Ramos (cell line): ENCODE measurements at regions not wholly inside any gene's neighbourhood (a gene's known extent, or its start where the extent isn't known, plus 50 kb on each side); places are given as distances from the start of the nearest gene placed in this dataset.

Experiments used
- in situ Hi-C: fragments of 300-500 bp; cut with MboI; formaldehyde crosslinking; loops from one replicate; pipeline ENCODE4 v1.14.3; 2022; ENCODE audit warnings: low sequenced_read_pairs; ENCODE audit not compliant: unreplicated experiment

DNA sequence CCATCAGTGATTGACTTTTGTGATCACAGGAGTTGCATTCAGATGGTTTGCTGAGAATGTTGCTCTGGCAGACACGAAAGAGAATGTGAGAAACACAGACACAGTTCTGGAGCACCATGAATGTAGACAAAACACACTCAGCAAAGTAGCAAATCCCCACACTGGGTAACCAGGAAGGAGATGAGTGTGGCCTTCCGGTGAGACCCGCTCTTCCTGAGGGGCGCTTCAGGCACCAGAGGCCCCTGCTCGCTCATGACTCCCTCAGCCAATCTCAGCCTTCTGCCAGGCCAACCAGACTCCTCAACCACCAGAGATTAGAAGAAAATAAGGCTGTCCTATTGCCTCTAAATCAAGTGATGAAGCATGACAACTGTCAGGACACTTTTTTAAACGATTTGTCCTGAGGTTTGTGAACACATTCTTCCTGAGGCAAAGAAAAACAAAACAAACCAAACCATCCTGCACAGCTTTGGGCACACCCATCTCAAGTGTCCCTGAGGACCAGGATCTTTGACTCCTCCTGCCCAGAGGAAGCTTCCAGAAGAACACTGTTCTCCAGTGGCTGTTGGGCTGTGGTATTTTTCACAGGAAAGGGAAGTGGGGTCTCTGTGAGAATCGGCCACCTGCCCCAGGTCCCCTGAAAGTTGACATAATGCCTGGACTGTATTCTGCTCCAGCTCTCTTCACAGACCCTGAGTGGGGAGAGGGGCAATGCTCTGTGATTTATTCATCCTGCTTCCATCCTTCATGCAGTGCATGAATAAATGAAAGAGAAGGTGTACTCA lies 152.8 kb downstream of the BCL11A start:
- in situ Hi-C loops = no loop called here

DNA sequence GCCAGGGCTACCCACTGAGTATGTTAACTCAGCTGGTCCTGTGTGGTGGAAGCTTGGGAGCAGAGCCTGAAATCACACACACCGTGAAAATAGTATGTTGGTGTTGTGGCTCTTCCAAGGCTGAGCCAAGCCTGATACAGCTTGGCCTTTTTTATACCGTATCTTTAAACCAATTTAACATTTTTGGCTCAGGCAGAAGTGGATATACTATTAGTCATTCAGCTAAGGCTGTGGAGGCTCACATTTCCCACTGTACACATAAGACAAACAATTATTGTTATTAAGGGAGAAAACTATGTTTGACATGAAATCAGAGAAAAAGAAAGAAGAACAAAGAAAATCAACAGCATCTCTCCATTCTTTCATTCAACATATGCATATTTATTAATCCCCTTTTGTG lies 159.0 kb downstream of the BCL11A start:
- in situ Hi-C loops = no loop called here

DNA sequence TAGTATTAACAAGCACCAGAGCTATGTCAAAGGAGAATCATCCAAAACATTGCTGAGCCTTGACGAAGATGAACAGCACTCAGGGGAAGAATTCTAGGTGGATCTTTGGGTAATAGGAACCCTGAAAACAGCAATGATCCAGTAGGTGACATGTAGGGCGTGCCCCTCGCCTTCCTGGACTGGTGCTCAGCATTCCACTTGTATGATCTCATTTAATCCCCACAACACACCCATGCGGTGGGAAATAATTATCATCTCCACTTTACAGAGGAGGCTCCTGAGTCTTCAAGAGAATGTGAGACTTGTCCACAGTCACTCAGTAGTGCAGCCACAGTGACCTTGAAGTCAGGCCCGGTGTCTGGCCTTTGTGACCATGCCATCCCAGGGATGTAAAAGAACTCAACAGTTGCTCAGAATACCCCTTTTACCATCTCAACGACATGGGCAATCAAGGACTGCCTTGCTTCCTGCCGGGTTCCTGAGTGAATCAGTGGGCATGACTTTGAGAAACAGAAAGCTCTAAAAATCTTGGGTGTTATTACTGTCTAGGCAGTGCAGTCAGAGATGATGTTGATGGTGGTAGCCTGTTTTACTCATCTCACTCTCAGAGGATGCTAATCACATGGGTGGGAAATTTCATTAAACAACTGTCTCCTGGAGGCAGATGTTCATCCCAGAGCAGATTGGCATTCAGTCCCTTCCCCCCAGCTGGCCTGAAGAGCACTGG lies 161.6 kb downstream of the BCL11A start:
- in situ Hi-C loops = no loop called here

DNA sequence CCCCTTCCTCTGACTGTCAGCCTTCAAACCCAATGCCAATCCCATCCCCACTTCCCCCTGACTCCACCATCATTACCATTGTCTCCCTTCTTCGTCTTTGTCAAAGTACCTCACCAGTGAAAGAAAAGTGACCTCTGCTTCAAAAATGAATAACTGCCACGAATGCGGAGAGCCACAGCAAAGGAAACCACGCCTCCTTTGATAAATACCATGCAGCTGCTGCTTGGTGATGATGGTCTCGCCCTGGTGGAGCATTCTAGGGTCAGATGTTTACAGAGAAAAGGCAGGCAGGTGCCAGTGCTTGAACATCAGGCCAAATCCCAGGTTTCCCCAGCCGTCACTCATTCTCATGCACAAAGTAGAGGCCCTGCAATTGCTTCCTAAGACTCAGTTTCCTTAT lies 162.2 kb downstream of the BCL11A start:
- in situ Hi-C loops = no loop called here

DNA sequence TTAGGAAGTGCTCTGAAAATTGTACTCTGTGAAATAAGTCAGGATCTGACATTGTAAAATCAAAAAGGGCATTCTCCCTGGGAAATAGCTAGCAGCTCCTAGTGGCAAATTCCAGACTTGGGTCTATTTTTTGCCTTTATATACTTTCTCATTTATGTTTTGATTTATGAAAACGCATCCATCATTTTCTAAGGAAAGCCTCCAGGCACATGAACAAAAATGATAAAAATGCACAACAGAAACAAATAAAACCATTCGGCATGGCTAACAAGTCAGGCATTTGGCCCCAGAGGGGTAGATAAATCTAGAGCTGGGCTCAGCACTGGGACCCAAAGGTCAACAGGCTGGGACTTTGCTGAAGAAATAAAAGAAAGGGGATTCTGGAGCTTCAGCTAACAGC lies 167.0 kb downstream of the BCL11A start:
- in situ Hi-C loops = no loop called here

DNA sequence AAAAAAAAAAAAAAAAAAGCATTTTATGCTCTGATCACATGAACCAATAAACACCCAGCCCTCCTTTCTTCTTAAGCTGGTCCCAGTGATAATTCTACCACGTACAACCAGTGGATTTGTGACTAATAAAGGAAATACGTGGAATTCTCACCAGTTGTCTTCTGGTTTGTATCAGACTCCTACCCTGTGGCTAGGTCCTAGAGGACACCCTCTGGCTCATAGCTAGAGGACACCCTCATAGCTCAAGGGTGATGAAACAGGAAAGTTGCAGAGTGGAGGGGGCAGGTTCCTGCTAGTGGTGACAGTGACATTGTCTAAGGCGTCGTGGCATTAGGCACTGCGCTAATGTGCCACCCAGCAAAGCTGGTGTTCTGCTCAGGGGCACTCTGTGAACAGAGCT lies 167.8 kb downstream of the BCL11A start:
- in situ Hi-C loops = no loop called here

DNA sequence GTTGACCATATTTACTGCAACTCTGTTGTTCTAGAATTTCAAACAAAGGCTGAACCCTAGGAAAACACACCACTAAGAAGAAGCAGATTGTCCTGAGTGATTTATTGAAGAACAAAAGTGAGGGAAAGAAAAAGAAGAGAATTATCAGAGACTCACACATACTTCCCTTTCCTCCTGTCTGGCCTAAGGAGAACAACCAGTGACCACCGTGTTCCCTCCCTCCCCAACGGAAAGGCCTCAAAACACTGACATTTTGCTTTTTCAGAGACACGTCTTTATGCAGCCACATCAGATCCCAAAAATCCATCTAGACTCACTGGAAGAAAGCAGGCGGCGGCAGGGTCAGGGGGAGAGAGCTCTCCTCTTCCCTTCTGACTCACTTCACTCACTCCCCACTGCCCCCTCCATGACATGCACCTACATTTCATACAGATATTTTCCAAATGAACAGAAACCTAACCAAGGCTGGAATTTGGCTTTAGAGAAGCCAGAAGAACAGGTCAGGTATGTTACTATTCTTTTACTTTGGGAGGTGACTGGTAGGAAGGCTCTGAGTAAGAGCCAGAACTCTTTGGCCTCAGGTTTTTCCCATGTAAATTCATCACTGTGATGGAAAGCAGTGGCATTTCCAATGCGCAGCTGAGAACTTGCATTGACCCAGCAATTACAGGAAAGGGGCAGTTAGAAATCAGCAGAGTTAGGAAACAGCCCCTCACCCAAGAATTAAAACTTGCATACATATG lies 169.9 kb downstream of the BCL11A start:
- in situ Hi-C loops = no loop called here

DNA sequence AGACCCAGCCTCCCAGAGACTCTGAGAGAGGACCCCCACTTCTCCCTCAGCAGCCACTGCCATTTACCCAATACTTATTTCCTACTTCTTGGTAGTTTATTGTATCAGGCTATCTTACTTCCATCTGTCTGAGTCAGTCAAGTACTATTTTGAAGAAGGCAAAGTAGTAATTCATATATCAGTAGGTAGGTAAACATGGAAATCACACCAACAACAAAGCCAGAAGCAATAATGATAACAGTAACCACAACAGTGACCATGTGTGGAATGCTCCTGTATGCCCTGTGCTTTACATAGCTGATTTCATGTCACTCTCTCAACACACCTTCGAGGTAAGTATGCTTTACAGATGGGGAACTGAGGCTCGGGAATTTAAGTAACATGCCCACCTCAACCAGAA lies 173.0 kb downstream of the BCL11A start:
- in situ Hi-C loops = no loop called here

DNA sequence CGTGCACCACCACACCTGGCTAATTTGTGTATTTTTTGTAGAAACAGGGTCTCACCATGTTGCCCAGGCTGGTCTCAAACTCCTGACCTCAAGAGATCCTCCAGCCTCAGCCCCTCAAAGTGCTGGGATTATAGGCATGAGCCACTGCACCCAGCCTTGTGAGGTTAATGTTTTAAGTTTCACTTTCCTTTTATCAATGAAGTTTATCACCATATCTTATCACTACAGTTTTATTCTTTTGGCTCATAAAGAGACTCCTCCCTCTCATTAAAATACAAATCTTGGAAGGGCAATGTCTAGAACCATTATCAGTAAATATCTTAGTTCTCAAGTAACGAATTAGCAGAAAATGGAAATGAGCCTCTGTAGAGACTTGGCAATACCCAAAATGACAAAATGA lies 173.8 kb downstream of the BCL11A start:
- in situ Hi-C loops = no loop called here

DNA sequence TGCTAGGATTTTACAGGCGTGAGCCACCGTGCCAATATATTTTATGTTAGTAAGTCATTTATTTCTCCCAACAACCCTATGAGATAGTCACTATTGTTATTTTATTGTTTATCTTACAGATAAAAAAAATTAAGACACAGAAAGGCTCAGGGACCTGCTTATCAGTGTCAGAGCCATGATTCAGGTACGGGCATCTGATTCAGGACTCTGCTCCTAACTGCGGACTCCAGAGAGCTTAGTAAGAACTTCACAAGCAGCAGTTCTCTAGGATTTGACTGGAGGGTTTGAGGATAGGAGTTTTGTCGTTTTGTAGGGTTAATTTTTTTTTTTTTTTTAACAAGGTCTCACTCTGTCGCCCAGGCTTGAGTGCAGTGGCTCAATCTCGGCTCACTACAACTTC lies 174.2 kb downstream of the BCL11A start:
- in situ Hi-C loops = no loop called here

DNA sequence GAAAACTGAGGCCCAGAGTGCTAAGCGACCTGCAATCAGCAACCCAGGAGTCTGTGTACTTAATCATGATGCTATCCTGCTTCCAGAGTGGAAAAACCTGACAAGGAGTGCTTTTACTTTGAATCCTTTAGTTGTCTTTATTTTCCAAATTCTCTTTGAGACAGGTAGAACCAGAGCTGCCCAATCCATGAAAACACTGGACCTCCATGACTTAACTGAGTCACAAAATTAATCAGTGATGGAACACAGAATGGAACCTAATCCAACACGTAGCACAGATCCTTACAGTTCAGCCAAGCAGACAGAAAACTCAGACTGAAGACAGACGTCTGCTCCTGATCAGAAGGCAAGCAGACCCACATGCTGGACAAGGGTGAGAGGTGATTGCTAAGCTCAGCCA lies 175.6 kb downstream of the BCL11A start:
- in situ Hi-C loops = no loop called here

DNA sequence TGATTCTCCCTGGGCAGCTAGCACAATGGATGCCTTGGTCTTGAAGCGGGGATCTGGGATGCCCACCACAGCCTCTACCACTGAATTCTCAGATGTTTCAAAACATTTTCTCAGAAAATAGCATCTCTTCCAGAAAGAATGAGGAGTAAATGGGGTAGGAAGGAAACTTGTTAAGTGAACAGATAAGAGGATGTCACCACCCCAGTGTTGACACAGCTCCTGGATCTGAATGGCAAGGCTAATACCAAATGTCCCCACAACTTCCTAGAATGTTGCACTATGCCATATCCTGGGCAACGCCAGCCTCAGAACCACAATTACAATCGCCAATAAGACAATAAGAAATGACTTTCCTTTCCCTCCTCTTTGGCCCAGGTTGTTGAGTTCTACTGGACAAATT lies 177.2 kb downstream of the BCL11A start:
- in situ Hi-C loops = no loop called here

DNA sequence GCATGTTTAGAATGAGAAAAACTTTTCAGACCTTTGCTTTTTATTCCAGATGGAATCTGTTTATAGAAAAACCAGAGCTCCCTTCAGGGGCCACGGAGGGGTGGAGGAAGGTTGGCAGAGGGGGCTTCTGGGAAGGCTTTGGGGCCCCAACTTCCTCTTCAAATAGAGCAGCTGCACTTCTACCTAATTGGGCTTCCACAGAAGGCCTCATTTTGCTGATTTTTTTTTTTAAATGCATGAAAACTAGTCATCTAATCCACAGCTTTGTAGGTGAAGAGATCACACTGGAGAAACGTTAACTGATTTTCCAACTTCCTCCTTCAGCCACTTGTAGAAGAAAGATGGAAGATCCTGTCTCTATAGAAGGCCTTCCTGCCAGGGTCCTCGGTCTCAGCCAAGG lies 181.8 kb downstream of the BCL11A start:
- in situ Hi-C loops = loop anchor here (25.0 kb wide), 1 partner anchor 466 kb away; no protein-coding TSS in a partner anchor

DNA sequence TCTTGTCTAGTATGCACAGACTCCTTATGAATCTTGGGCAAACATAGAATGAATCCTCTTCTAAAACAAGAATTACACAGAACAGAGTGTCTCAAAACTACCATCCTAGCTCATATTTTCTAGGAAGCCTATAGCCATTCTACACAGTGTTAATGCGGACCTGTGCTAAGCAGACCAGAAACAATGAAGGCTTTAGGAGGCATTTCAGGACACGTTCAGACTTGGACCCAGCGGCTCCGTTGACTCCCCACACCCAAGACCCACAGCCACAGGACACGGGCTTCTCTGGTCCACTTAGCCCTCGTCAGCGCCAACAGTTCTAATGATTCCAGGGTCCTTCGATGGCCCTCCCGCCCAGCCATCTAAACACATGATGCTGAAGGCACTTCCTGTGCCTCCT lies 182.2 kb downstream of the BCL11A start:
- in situ Hi-C loops = loop anchor here (25.0 kb wide), 1 partner anchor 466 kb away; no protein-coding TSS in a partner anchor

DNA sequence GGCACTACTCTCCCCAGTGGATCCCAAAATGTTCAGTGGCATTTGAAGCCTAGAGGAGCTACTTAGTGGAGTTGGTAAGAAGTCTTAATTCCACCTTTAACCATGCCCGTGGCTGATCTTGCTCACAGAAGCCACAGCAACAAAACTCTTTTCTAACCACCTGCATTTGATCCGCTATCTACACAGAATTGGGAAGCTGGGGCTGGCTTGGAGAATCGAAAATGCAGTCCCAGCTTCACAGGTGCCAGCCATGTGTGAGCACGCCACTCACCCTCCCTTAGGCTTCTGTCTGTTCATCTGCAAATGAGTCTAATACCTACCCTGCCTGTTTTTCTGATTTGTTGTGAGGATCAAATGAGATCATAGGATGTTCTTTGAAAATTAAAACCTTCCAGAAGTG lies 182.6 kb downstream of the BCL11A start:
- in situ Hi-C loops = loop anchor here (25.0 kb wide), 1 partner anchor 466 kb away; no protein-coding TSS in a partner anchor

DNA sequence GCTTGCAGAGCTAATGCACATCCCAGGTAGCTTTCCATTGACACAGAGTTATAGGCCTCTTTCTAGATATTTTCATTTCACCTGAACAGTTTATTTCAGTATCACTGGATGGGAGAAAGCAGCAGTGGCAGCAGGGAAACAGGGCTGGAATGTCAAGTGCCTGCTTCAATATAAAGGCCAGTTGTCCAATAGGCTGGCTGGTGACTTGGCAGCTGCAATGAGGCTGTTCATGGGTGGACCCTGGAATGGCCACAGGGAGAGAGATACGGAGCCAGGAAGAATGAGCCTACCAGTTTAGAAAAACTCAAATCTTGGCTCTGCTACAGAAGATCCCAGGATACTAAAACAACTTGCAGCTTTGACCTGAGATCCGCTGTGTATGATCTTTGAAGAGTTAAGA lies 185.0 kb downstream of the BCL11A start:
- in situ Hi-C loops = loop anchor here (25.0 kb wide), 1 partner anchor 469 kb away; no protein-coding TSS in a partner anchor

DNA sequence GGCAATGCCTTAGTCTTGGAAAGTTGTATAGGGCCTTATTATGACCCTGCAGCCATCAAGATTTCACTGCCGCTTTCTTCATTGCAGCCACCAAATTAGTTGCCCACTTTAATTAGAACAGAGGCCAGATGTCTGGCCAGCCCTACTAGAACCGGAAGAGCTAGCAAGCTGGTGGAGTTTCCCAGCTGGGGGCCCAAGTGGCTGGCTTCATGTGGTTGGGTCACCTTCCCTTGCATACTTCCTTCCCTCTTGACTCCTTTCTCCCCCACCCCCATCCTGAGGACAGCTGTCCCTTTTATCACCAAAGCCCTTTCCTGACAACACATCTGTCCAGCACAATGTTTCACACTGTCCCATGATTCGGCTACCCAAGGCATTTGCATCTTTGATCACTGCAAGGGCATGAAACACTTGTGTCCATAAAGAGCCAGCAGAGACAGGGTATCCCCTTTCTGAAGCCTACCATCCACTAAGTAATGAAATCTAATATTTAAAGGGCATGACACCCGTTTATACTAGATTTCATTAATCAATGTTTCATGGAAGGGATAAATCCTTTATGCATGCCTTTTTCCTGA lies 187.2 kb downstream of the BCL11A start:
- in situ Hi-C loops = loop anchor here (25.0 kb wide), 1 partner anchor 471 kb away; no protein-coding TSS in a partner anchor

DNA sequence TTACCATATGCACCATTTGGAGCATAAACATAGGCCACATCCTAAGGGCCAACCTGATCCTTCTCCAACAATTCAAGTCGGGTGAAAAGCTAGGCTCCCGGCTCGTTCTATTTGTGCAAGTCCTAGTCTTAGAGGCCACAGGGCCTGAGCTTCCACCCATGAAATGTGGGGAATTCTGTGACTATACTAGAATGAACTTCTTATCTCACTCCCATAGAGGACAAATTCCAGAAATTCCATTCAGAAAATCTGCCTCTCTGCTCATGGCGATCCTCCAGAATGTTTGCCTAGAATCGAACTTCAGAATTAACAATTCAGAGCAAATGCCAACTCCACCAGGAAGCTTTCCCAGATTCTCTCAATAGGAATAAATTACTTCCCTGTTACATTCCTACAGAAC lies 187.9 kb downstream of the BCL11A start:
- in situ Hi-C loops = loop anchor here (25.0 kb wide), 1 partner anchor 472 kb away; no protein-coding TSS in a partner anchor

DNA sequence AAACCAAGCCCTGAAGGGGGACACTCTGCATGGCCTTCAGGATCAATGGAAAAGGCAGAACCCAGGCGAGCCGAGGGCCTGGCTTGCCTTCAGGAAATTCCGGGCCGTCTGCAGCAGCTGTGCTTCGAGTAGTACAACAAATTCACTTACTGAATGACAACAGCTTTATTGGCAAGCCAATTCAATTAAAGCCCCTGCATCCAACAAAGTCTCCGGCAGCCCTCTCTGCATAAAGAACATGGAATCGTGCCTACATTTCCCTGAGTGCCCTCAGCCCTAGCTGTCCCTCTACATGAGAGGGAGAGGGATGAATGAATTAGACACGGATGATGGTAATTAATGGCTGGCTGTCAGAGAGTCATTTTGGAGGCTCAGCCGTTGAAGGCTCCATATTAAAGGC lies 189.0 kb downstream of the BCL11A start:
- in situ Hi-C loops = loop anchor here (25.0 kb wide), 1 partner anchor 473 kb away; no protein-coding TSS in a partner anchor

DNA sequence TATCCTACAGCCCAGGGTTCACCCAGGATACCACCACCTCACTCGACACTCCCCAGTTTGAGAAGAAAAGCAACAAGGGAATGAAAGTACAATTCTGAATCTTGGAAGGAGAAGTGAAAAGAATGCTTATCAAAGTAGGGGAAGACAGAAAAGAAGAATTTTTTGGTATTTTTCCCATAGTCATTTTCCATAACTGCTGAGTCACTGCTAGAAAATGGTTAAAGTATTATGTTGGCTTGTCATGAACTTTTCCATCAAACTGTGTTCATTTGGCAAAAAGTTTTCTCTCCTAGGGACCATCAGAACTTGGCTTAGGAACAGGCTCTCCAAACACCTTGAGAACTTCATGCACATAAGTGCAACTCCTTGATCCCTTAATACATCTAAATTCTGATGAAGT lies 192.0 kb downstream of the BCL11A start:
- in situ Hi-C loops = loop anchor here (25.0 kb wide), 1 partner anchor 476 kb away; no protein-coding TSS in a partner anchor
